HG03108 (cell line): ENCODE measurements at regions not wholly inside any gene's neighbourhood (a gene's known extent, or its start where the extent isn't known, plus 50 kb on each side); places are given as distances from the start of the nearest gene placed in this dataset.
"Not testable (repeated sequence)": the region's sequence is repeated elsewhere in the genome, so short reads cannot be mapped to it uniquely, and the experiment has no call there.

ENCODE experiments used
- ATAC-seq: cut with Tn5 transposase; IDR thresholded peaks from one replicate; pipeline ENCODE4 v1.9.1; 2021; ENCODE audit warnings: moderate library complexity; ENCODE audit not compliant: unreplicated experiment

DNA sequence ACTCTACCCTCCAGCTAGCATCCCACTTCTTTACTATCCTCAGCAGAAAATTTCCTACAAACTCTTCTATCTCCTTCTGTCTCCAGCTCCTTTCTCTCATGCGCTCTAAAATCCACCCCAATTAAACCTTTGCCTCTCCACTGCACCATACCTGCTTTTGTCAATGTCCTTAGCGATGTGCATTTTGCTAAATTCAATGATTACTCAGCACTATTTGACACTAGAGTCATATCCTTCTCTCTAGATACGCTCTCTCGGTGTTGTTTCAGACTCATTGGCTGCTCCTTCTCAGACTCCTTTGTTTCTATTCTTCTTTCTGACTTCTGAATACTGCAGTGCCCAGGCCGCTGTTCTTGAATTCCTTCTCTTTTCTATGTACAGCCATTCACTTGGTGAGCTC, 144.2 kb downstream of the HLX start:
- ATAC-seq, result no peak

DNA sequence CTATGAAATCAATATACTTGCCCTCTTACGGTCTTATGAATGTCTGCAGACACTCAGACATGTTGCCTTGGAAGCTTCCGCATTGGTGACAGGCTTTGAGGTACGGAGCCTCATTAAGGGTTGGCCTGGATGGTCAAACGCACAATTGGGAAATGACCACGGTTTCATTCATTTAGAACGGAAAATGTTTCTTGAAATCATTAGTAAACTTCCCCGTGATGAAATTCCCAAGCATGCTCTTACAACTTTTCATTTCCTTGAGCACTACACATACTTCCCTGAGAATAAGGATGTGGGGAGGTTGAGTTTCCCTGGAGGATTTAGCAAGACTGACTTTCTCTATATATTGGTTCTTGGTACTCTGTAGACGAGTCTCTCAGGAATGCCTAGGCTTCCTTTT, 146.3 kb downstream of the HLX start:
- ATAC-seq, result no peak

DNA sequence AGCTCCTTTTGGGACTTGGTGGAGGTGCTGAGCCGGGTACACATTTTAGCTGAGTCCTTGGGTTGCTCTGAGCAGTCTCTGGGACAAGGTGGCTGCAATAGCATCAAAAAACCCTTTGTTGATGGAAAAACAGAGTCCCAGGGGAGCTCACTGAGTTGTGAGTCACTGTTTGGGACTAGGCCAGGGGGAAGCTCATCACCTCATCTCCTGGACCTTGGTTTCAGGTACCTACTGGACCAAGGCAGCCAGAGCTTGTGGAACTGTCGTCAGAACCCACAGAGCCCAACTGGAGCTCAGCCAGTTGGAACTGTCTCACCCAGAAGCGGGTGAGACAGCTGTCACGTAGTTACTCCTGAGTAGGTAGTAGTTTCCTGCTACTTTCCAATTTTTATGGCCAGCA, 146.7 kb downstream of the HLX start:
- ATAC-seq, result no peak

DNA sequence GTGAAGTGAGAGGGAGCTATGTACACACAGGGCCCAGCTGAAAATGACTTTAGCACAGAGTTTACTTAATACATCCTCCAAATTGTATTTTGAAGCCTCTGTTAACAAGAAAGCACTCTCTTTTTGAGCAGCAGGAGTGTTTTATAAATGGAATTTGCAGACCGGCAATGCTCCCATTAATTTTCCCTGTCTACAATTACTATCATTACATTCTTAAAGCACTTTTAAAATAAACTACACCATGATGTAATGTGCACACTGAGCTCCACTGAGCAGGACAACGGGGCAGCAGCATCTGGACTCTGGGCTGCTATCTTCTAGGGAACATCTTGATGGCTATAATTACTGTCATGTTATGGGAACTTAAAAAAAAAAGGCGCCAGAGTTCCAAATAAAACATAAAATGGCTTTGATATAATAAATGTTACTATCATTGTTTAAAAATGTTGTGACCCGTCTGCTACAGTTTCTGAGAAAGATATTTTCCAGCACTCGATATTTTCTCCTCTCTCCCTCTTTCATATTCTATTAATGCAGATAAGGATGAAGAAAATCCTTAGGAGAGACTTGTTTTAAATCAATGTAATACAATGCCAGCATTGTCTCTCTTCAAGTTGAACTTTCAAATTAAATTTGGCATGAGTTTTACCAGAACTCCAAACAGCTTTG, 150.9 kb downstream of the HLX start:
- ATAC-seq, result no peak

DNA sequence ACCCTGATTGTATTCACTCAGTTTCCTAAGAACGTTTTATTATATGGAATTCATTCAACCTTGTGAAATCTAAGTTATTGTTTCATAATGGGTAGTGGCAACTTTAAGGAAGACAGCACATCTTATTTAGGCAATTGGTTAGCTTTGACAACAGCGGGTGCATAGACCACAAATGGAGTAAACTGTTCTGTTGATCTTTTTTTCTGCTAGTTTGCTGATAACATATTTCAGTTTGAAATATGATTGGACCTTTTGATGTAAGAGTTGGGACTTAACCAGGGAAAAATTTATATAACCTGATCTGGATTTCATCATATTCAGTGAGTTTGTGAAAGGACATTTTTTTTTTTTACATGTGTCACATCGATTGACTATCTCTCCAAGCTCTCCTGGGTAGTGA, 151.7 kb downstream of the HLX start:
- no peak for ATAC-seq

DNA sequence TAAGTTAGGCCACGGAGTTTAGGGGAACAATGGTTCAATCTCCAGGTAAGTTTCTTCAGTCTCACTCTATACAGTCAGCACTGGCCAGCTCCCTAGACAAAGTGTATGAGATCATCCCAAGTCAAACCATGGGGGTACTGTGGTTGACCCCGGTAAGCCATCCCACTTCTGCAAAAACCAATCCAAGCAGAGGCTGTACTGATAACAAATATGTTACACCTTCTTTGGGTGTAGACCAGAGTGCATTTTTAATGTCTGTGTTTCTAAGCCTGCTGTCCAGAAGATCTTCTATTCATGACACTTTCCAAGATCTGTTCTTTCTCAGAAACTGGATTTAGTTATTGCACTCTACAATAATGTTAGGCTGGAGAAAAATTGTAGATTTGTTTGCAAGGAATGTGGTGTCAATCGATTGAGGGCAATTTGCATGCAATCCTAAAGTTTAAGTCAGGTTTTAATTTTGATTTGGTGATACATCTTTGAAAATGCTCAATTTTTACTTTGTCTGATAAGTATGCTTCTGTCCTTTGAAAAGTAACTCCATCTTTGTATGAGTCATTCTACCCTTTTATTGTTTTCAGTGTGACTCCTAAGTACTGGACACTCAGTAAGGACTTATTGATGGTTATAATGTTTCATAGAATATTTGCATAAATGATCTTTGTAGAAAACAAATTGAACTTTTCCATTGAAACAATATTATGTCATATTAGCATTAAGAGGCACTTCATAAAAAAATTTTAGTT, 152.4 kb downstream of the HLX start:
- ATAC-seq, result no peak

DNA sequence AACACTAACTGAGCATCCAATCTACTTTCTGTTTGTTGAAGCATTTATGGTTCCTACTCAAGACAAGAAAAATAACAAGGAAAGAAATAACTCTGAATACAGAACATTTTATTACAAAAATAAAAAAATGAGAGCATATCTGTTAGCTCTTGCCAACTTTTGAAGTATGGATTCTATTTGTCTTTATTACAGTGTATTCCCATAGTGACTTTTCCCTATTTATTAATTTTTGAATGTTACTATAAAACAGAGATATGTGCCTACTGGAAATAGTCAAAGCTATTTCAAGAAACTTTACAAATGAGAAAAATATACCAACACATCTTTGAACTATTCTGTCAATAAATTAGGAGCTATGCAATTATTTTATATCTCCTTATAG, 153.0 kb downstream of the HLX start:
- ATAC-seq, result no peak

DNA sequence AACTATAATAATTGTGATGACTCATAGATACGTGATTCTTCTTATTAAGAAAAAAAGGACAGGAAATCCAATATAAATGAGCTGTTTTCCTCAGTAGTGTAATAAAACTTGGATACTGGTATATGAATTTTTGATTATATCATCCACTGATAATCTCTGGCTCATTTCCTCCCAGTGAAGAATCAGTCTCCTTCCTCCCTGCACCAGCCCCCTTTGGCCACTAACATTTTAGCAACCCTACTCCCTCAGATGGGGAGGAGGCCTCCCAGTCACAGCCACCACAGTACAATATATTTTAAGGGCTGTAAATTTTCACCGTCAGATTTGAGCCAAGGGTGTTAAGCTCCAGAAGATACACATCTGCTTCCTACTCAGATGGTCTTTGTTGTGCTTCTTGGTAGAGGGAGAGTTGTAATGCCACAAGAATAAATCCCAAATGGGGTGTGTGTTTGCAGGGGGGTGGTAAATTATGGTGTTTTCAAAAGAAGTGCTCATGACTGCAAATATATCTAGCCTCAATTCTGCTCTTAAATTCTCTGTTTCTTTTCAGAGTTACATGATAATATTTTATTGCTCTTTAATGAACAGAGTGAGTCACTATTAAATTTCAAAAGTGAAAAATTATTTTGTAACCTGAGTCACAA, 153.5 kb downstream of the HLX start:
- no peak for ATAC-seq

DNA sequence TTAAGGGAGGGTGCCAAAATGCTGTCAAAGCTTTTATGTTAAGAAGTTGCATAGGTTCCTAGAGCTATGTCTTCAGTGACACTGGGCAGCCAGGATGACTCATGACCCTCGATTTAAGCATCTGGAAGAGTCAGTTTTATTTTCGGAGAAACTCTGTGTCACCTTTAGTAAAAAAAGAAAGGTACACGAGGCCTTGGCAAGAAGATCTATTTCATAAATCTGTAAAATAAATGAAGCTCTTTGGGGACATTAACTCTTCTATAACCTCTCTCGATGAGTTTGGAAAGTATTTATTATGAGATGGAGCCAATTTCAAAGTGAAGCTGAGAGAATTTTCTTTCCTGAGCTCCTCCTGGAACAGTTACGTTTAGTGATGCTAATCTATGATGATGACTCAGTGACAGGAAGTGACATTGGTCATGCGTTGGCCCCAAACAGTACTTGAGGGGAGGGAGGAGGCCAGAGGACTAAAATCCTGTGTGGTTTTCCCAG, 156.5 kb downstream of the HLX start:
- no peak for ATAC-seq

DNA sequence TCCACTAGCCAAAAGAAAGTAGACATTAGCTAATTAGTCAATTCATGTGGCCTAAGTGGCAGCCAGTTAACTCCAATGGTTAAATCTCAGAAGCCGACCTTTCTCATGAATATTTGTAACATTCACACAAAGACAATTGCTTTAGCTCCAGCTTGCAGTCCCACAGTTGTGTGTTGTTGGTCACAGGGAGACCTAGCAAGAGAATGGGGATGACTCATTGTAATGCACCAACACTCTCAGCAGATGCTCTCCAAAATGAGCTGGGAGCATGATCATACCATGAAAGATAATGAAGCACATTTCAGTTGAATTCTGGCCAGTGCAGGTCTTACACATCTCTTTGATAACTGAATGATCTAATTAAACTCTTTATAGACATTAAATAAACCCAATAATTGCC, 160.4 kb downstream of the HLX start:
- ATAC-seq, result no peak

DNA sequence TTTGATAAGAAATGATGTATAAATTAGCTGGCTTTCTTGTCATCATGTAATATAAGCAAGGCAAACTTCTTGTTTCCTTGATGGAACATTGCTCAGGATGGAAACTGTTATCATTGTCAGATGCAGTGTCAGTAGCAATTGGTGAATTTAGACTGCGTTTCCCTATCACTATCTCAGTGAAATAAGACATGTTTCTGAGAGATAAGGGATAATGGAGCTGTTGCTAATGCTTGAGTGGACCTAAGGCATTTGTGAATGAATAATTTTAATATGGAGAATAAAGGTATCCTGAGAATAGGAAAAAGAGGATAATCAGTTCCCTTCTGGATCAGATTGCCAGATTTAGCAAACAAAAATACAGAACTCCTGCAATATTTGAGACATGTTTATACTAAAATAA, 160.9 kb downstream of the HLX start:
- ATAC-seq, result no peak

DNA sequence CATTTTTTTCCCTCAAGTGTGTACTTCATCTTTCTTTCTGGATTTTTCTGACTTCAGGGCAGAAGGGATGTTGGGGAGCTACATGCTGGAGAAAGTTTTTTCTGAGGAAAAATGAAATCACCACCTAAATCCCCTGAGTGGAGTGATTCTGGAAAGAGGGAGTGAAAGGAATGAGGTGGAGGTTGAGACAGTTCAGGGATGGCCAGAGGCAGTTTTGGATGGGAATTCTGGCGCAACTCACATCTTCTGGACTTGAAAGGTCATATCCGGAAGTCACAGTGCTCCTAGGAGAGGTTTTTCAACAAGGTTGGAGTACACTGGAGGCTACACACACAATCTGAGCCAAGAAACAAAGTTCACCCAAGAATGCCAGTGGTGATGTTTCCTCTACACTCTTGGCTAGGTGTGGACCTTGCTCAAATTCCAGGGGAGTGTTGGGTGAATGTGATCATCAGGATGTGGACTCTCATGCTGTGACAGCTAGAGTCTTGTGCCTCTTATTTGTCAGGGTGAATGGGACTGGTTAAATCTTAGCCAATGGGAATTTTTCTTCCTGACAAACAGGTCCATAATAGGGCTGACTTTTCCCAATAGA, 161.5 kb downstream of the HLX start:
- no peak for ATAC-seq

DNA sequence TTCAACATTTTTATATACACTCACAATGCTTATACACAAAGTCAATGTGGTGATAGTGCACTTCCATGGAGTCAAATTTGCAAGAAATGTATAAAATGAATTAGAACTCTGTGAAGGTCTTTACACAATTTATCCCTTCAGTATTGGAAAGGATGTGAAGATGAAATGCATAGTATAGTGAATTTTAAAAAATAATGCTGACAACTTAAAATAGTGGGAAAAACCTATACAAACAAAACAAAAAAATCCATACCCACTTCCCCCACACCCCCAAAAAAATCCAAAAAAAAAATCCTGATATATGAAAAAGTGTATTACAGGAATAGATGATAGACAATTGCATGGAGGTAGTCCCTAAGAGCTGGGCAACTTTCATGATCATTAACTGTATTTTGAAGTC, 165.3 kb downstream of the HLX start:
- no peak for ATAC-seq

DNA sequence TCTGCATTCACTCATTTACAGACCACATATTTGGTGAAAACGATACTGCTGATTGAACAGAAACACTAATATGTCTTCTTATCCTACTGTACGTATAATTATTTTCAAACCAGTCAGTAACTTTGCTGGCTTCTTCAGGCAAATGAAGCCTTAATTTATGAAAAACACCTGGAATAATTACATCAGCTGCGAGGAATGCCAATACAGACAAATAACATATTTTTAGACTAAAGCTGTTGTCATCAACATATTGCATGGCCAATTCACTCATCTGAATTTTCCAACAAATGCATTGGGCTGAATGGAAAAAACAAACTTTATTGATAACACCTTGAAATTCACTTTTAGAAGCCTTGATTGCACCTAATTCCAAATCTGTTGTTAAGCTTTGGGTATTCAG, 165.9 kb downstream of the HLX start:
- no peak for ATAC-seq

DNA sequence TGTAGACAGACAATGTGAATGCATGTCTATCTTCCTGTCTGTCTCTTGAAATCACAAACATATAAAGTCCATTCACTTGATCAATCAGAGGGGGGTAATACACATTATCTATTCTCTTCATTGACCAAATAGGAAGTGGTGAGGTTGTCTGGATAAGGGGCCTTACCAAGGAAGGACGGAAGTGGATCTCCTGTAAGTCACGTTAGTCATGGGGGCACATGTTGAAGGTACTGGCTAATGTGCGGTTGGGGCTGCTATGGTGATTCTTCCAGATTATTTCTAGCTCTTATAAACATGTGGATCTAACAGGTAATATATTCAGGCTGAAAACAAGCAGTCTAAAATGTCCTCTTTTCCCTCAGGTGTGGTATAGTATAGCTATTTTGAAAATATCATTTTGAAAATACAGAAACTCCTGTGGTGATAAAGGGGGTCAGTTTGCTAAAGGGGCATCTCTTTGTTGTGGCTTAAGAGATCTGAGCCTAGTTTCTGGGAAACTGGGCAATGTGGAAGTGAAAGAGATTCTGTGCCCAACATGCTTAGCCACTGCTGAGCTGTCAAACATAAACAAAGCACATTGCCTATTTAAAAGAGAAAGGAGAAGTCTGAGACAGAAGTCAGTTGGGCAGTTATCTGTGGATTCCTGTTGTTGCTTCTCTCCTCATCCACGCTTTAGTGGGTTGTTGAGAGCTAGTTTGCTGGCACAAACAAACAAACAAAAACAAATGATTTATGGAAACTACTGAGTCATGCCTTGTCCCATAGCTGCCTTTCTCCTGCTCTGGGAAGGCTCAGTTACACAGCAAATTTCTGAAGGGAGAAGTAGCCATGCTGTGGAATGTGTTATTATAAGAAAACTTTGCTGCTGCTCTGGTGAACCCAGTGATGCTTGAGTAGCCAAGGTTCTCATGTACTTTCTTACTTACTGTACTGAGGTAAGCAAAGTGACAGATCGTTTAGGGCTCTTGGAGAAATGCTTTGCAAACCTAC, 166.9 kb downstream of the HLX start:
- peak; percentile 96 for ATAC-seq

DNA sequence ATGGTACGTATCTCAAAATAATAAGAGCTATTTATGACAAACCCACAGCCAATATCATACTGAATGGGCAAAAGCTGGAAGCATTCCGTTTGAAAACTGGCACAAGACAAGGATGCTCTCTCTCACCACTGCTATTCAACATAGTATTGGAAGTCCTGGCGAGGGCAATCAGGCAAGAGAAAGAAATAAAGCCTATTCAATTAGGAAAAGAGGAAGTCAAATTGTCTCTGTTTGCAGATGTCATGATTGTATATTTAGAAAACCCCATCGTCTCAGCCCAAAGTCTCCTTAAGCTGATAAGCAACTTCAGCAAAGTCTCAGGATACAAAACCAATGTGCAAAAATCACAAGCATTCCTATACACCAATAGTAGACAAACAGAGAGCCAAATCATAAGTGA, 172.1 kb downstream of the HLX start:
- not testable (repeated sequence) for ATAC-seq

DNA sequence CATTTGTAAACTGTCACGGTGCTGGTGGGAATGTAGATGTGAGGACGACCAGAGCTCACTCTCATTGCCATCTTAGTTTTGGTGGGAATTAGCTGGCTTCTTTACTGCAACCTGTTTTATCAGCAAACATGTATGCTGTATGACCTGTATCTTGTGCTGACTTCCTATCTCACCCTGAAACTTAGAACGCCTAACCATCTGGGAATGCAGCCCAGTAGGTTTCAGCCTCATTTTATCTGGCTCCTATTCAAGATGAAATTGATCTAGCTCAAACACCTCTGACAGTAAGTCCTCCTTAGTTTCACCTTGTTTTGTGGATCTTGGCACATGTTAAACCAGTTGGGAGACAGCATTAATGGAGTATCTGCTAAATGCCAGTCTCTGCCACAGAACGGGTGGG, 174.6 kb downstream of the HLX start:
- ATAC-seq, result no peak

DNA sequence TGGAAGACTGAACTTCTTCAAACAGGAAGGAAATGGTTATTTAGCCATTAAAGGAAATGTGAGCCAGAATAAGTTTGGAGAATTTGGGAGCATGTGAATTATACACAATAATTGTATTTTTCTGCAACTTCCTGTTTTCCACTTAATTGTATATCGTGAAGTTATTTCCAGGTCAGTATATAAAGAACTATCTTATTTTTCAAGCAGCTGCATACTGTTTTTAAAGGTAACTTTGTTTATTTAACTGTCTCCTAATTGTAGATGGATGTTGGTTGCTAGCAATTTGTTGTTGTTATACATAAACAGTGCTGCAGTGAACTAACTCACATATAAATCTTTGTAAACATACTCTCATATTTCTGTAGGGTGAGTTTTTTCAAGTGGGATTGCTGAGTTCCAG, 180.3 kb downstream of the HLX start:
- no peak for ATAC-seq

DNA sequence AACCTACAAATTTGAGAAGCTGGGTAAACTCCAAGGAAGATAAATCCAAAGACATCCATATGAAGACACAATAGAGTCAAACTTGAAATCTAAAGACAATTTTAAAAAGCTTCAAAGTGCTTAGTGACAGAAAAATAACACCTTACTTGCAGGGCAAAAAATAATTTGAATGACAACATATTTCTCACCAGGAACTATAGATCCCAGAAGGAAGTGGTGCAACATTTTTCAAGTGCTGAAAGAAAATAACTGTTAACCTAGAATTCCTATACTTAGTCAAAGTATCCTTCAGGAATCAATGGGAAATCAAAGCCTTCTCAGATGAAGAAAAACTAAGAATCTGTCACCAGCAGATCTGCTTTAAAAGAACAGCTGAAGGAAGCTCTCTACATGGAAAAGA, 184.4 kb downstream of the HLX start:
- ATAC-seq, result no peak

DNA sequence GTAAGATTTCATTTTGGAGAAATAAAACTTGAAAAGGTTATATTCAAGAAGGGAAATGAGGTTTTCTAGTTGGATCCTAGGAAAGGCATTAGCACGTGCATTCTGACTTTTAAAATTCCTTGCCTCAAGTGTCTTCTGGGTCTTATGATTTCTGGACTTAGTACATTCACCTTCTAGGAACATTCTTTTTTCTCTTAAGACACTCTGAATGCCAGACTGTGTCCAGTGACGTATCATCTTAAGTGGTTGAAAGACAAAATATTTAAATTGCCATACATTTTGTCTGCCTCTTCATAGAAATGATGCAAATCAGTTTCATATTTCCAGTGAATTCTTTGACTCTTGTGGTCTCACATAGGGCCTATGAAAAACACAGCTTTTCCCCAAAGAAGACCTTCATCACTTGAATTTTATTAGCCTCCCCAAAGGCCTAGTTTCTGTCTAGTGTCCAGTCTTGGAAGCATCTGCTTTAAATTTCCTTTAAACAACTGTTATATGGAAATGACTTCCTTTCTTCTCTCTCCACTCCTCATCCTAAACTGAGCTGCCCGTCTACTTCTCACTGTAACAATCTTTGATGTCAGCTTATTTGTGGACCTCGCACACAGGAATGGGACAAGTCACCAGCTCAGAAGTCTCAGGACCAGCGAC, 187.2 kb downstream of the HLX start:
- no peak for ATAC-seq
